Ascending aorta (tissue), 2 donors: ENCODE measurements at regions not wholly inside any gene's neighbourhood (a gene's known extent, or its start where the extent isn't known, plus 50 kb on each side); places are given as distances from the start of the nearest gene placed in this dataset.

Experiments
- DNase-seq, 2 donors: peaks; one replicate each; pipeline ENCODE4 v3.0.0-alpha.2; 2019; ENCODE audit warnings: low spot score in 2 of 2
- H3K27ac ChIP-seq, 2 donors: fragments of 200-600 bp; sonication (generic); one replicate each; pipeline ENCODE4 v1.5.1; 2016 to 2017; ENCODE audit warnings: mild to moderate bottlenecking in 1 of 2
- H3K27me3 ChIP-seq: fragments of 200-600 bp; sonication (generic); one replicate; pipeline ENCODE4 v1.5.1; 2017
- H3K36me3 ChIP-seq, 2 donors: fragments of 200-600 bp; sonication (generic); one replicate each; pipeline ENCODE4 v1.5.1; 2016
- H3K4me1 ChIP-seq, 2 donors: fragments of 200-600 bp; sonication (generic); one replicate each; pipeline ENCODE4 v1.5.1; 2016 to 2017; ENCODE audit warnings: mild to moderate bottlenecking in 1 of 2
- H3K4me3 ChIP-seq, 2 donors: fragments of 200-600 bp; sonication (generic); one replicate each; pipeline ENCODE4 v1.5.1; 2016 to 2017; ENCODE audit warnings: mild to moderate bottlenecking in 1 of 2
- H3K9me3 ChIP-seq, 2 donors: fragments of 200-600 bp; sonication (generic); one replicate each; pipeline ENCODE4 v1.5.1; 2016
- CTCF ChIP-seq, 3 experiments: fragments of 200-600 bp in 2 of 3; fragments of 450-650 bp in 1 of 3; sonication (generic) in 2 of 3; IDR thresholded peaks; one replicate each; pipeline ENCODE4 v1.5.1; 2016 to 2019; ENCODE audit warnings: antibody characterized with exemption in 3 of 3, mild to moderate bottlenecking in 1 of 3, moderate library complexity in 1 of 3
- intact Hi-C: fragments of 100-400 bp; cut with DNase I; formaldehyde crosslinking; loops from one replicate; pipeline ENCODE4 v1.15.1; 2023

- TF ChIP-seq CTCF (IDR thresholded peaks at IDR 0.05) = no peak
- Histone ChIP-seq H3K36me3 (no peaks in the 10 kb centered on the region), H3K9me3 (no peaks in the 10 kb centered on the region), H3K4me3 (no peak overlapping the region), H3K27ac (no peak overlapping the region), H3K4me1 (no peaks in the 10 kb centered on the region), H3K27me3 (no peaks in the 10 kb centered on the region)
- DNase-seq = no peak
- intact Hi-C loops = no loop called here
Measured at GRCh38 chr14:53792909-53793308, 163.7 kb downstream of the BMP4 start.

GRCh38 chr14:53790731-53791500 is 165.7 kb downstream of the BMP4 start:
- no peak overlapping the region for H3K4me3 ChIP-seq

GRCh38 chr14:53788566-53788965 is 168.1 kb downstream of the BMP4 start:
- TF ChIP-seq CTCF (IDR thresholded peaks at IDR 0.05) = no peak
- no peak for DNase-seq
- H3K4me1 ChIP-seq = no peaks in the 10 kb centered on the region
- no peak overlapping the region for H3K27ac ChIP-seq
- intact Hi-C loops = no loop called here
- H3K4me3 ChIP-seq = no peak overlapping the region
- H3K9me3 ChIP-seq = no peaks in the 10 kb centered on the region
- H3K27me3 ChIP-seq = no peaks in the 10 kb centered on the region
- no peaks in the 10 kb centered on the region for H3K36me3 ChIP-seq

More at GRCh38 chr14:53790731-53791500, 165.7 kb downstream of the BMP4 start:
- H3K36me3 ChIP-seq = no peaks in the 10 kb centered on the region
- no peak for DNase-seq
- H3K27me3 ChIP-seq = no peaks in the 10 kb centered on the region
- no peaks in the 10 kb centered on the region for H3K9me3 ChIP-seq
- intact Hi-C loops = no loop called here
- H3K27ac ChIP-seq = no peak overlapping the region
- H3K4me1 ChIP-seq = no peaks in the 10 kb centered on the region
- no peak for TF ChIP-seq CTCF (IDR thresholded peaks at IDR 0.05)

- no peaks in the 10 kb centered on the region for H3K9me3 ChIP-seq
Measured at GRCh38 chr14:53786045-53786444, 170.6 kb downstream of the BMP4 start.

GRCh38 chr14:53784688-53785087 is 171.9 kb downstream of the BMP4 start:
- H3K4me3 ChIP-seq = no peak overlapping the region

More at GRCh38 chr14:53786045-53786444, 170.6 kb downstream of the BMP4 start:
- Histone ChIP-seq H3K4me1 (no peaks in the 10 kb centered on the region), H3K27ac (no peak overlapping the region), H3K36me3 (no peaks in the 10 kb centered on the region), H3K4me3 (no peak overlapping the region), H3K27me3 (no peaks in the 10 kb centered on the region)
- no peak for DNase-seq
- no peak for TF ChIP-seq CTCF (IDR thresholded peaks at IDR 0.05)
- intact Hi-C loops = no loop called here

More at GRCh38 chr14:53784688-53785087, 171.9 kb downstream of the BMP4 start:
- intact Hi-C loops = no loop called here
- Histone ChIP-seq H3K27me3 (no peaks in the 10 kb centered on the region), H3K4me1 (no peaks in the 10 kb centered on the region), H3K9me3 (no peaks in the 10 kb centered on the region), H3K36me3 (no peaks in the 10 kb centered on the region), H3K27ac (no peak overlapping the region)
- no peak for TF ChIP-seq CTCF (IDR thresholded peaks at IDR 0.05)
- DNase-seq = no peak
